Natural killer cell (primary cell): ENCODE measurements at regions not wholly inside any gene's neighbourhood (a gene's known extent, or its start where the extent isn't known, plus 50 kb on each side); places are given as distances from the start of the nearest gene placed in this dataset.

Source experiments
- ATAC-seq, 3 donors: fragments of 150-1000 bp in 2 of 3; fragments of 200-7000 bp in 1 of 3; cut with Tn5 transposase; 1 replicate in 1 of 3; 2 replicates in 2 of 3; pipeline ENCODE4 v1.10.0; 2021; ENCODE audit warnings: mild to moderate bottlenecking in 2 of 3, moderate library complexity in 2 of 3
- DNase-seq, 2 donors: peaks; one replicate each; pipeline versions ENCODE4 v3.0.0 to v3.0.0-alpha.2; 2013 to 2021; ENCODE audit warnings: mixed read lengths in 1 of 2
- H3K27ac ChIP-seq: one replicate; pipeline ENCODE4 v1.5.1; 2013; ENCODE audit warnings: mild to moderate bottlenecking, low read length
- H3K27me3 ChIP-seq: one replicate; pipeline ENCODE4 v1.6.1; 2013; ENCODE audit warnings: low read length; ENCODE audit not compliant: control insufficient read depth, insufficient read depth
- H3K36me3 ChIP-seq: one replicate; pipeline ENCODE4 v1.6.1; 2013; ENCODE audit warnings: low read length; ENCODE audit not compliant: control insufficient read depth, insufficient read depth
- H3K4me1 ChIP-seq: one replicate; pipeline ENCODE4 v1.6.1; 2013; ENCODE audit warnings: low read length; ENCODE audit not compliant: control insufficient read depth, insufficient read depth
- H3K4me3 ChIP-seq: one replicate; pipeline ENCODE4 v1.5.1; 2013; ENCODE audit warnings: low read length
- H3K9me3 ChIP-seq: one replicate; pipeline ENCODE4 v1.6.1; 2013; ENCODE audit warnings: low read length; ENCODE audit not compliant: control insufficient read depth, insufficient read depth
- H3K27ac Mint-ChIP-seq, 2 donors: one replicate each; pipeline ENCODE4 v1.8.0; 2022; ENCODE audit warnings: mild to moderate bottlenecking in 2 of 2, mixed read lengths in 2 of 2, moderate library complexity in 1 of 2
- H3K27me3 Mint-ChIP-seq, 2 donors: one replicate each; pipeline ENCODE4 v1.8.0; 2022; ENCODE audit warnings: low read depth in 2 of 2, mixed read lengths in 2 of 2
- H3K36me3 Mint-ChIP-seq: one replicate; pipeline ENCODE4 v1.8.0; 2022; ENCODE audit warnings: mixed read lengths
- H3K4me1 Mint-ChIP-seq, 2 donors: one replicate each; pipeline ENCODE4 v1.8.0; 2022; ENCODE audit warnings: mixed read lengths in 2 of 2
- H3K4me3 Mint-ChIP-seq: one replicate; pipeline ENCODE4 v1.8.0; 2022; ENCODE audit warnings: mild to moderate bottlenecking, moderate library complexity, mixed read lengths
- H3K9me3 Mint-ChIP-seq, 2 donors: one replicate each; pipeline ENCODE4 v1.8.0; 2022; ENCODE audit warnings: mixed read lengths in 2 of 2
- CTCF ChIP-seq: fragments of 200-600 bp; IDR thresholded peaks from one replicate; pipeline ENCODE4 v1.8.0; 2022; ENCODE audit warnings: antibody characterized with exemption
- WGBS: methylation state at CpG from one replicate; pipeline ENCODE4 v1.1.7; 2013; ENCODE audit warnings: missing lambda C conversion rate; ENCODE audit not compliant: insufficient coverage; 5-methylcytosine and 5-hydroxymethylcytosine counted together
- intact Hi-C: fragments of 100-400 bp; cut with micrococcal nuclease; formaldehyde crosslinking; loops from one replicate; pipeline ENCODE4 v1.14.2; 2022

- Histone ChIP-seq H3K4me1 (no peaks in the 10 kb centered on the region), H3K9me3 (no peaks in the 10 kb centered on the region), H3K4me3 (no peak overlapping the region), H3K27me3 (no peaks in the 10 kb centered on the region), H3K27ac (no peak overlapping the region), H3K36me3 (no peaks in the 10 kb centered on the region)
- H3K4me3 Mint-ChIP-seq: no peak overlapping the region
- H3K27ac Mint-ChIP-seq: no peak overlapping the region
- H3K36me3 Mint-ChIP-seq: no peaks in the 10 kb centered on the region
- H3K9me3 Mint-ChIP-seq: peaks cover under 1 to 5% of the 10 kb centered on the region in 2 donors
- 57% methylated on average over 1 of the region's 1 CpG for WGBS
- no peak for TF ChIP-seq CTCF
- no peak for ATAC-seq
- H3K4me1 Mint-ChIP-seq: no peaks in the 10 kb centered on the region
- intact Hi-C loops: no loop called here
- no peak for DNase-seq
- H3K27me3 Mint-ChIP-seq: no peaks in the 10 kb centered on the region
These were observed 119.2 kb upstream of the CCN2 start for GRCh38 chr6:132070356-132070755.

DNA sequence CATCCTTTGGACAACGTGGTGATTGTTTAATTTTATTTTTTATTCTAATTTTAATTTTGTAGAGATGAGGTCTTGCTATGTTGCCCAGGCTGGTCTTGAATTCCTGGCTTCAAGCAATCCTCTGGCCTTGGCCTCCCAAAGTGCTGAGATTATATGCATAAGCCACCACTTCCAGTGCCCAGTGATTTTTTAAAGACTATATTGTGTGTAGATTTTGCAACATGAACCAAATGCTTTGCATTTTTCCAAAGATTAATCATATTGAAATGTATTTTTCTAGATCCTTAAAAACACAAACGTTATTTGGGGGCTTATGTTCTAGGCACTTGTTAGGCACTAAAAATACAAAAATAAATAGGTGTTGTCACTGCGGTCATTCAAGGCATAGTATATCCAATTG lies 117.6 kb upstream of the CCN2 start:
- Mint-ChIP-seq H3K9me3 (peaks cover 3 to 5% of the 10 kb centered on the region in 2 donors), H3K4me1 (no peaks in the 10 kb centered on the region), H3K4me3 (no peak overlapping the region), H3K27me3 (no peaks in the 10 kb centered on the region), H3K27ac (no peak overlapping the region), H3K36me3 (no peaks in the 10 kb centered on the region)
- no peaks in the 10 kb centered on the region for H3K4me1 ChIP-seq
- ATAC-seq (no peak), DNase-seq (no peak)
- no peak overlapping the region for H3K4me3 ChIP-seq
- no peaks in the 10 kb centered on the region for H3K27me3 ChIP-seq
- TF ChIP-seq CTCF: no peak
- H3K36me3 ChIP-seq: no peaks in the 10 kb centered on the region
- H3K27ac ChIP-seq: no peak overlapping the region
- intact Hi-C loops: no loop called here
- WGBS: 88% methylated on average over 2 of the region's 3 CpGs
- H3K9me3 ChIP-seq: no peaks in the 10 kb centered on the region

- Mint-ChIP-seq H3K27ac (no peak overlapping the region), H3K4me3 (no peak overlapping the region), H3K9me3 (peaks cover 3% of the 10 kb centered on the region in 2 donors), H3K36me3 (no peaks in the 10 kb centered on the region), H3K4me1 (no peaks in the 10 kb centered on the region), H3K27me3 (no peaks in the 10 kb centered on the region)
- Histone ChIP-seq H3K4me3 (no peak overlapping the region), H3K9me3 (no peaks in the 10 kb centered on the region), H3K27ac (no peak overlapping the region), H3K27me3 (no peaks in the 10 kb centered on the region), H3K36me3 (no peaks in the 10 kb centered on the region), H3K4me1 (no peaks in the 10 kb centered on the region)
- WGBS: 35% methylated on average over 4 of the region's 4 CpGs
- ATAC-seq: no peak
- TF ChIP-seq CTCF: no peak
- intact Hi-C loops: no loop called here
- no peak for DNase-seq
These were observed 116.1 kb upstream of the CCN2 start for GRCh38 chr6:132067286-132067685.

- Mint-ChIP-seq H3K4me1 (no peaks in the 10 kb centered on the region), H3K27me3 (no peaks in the 10 kb centered on the region), H3K36me3 (no peaks in the 10 kb centered on the region), H3K4me3 (no peak overlapping the region), H3K9me3 (peaks cover 3% of the 10 kb centered on the region in 2 donors), H3K27ac (no peak overlapping the region)
- DNase-seq (no peak), ATAC-seq (no peak)
- H3K36me3 ChIP-seq: no peaks in the 10 kb centered on the region
- WGBS: 75% methylated on average over 1 of the region's 2 CpGs
- no peaks in the 10 kb centered on the region for H3K9me3 ChIP-seq
- H3K4me1 ChIP-seq: no peaks in the 10 kb centered on the region
- intact Hi-C loops: no loop called here
- H3K27ac ChIP-seq: no peak overlapping the region
- no peak overlapping the region for H3K4me3 ChIP-seq
- no peaks in the 10 kb centered on the region for H3K27me3 ChIP-seq
- no peak for TF ChIP-seq CTCF
These were observed 114.4 kb upstream of the CCN2 start for GRCh38 chr6:132065556-132065955.
